Duodenal mucosa (tissue), 2 donors: ENCODE measurements at regions not wholly inside any gene's neighbourhood (a gene's known extent, or its start where the extent isn't known, plus 50 kb on each side); places are given as distances from the start of the nearest gene placed in this dataset.

Experiments used
- H3K27ac ChIP-seq: one replicate; pipeline ENCODE4 v1.7.0; 2013; ENCODE audit warnings: low read depth, low read length
- H3K27me3 ChIP-seq, 2 donors: one replicate each; pipeline ENCODE4 v1.7.0; 2013; ENCODE audit warnings: low read length in 2 of 2, control low read depth in 1 of 2; ENCODE audit not compliant: insufficient read depth in 2 of 2, control insufficient read depth in 1 of 2
- H3K36me3 ChIP-seq, 2 donors: one replicate each; pipeline ENCODE4 v1.7.0; 2013; ENCODE audit warnings: low read length in 2 of 2, control low read depth in 1 of 2; ENCODE audit not compliant: insufficient read depth in 2 of 2, control insufficient read depth in 1 of 2
- H3K4me1 ChIP-seq, 2 donors: one replicate each; pipeline ENCODE4 v1.7.0; 2013; ENCODE audit warnings: low read length in 2 of 2, control low read depth in 1 of 2; ENCODE audit not compliant: insufficient read depth in 2 of 2, control insufficient read depth in 1 of 2
- H3K4me3 ChIP-seq, 2 donors: one replicate each; pipeline ENCODE4 v1.7.0; 2013; ENCODE audit warnings: low read length in 2 of 2, low read depth in 1 of 2
- H3K9ac ChIP-seq, 2 donors: one replicate each; pipeline ENCODE4 v1.7.0; 2013; ENCODE audit warnings: low read length in 2 of 2, low read depth in 1 of 2
- H3K9me3 ChIP-seq, 2 donors: one replicate each; pipeline ENCODE4 v1.7.0; 2013; ENCODE audit warnings: low read length in 2 of 2, control low read depth in 1 of 2; ENCODE audit not compliant: control insufficient read depth in 1 of 2

GRCh38 chr5:153390569-153390968 lies 99.9 kb upstream of the GRIA1 start:
- H3K4me3 ChIP-seq, result no peak overlapping the region
- H3K4me1 ChIP-seq, result no peaks in the 10 kb centered on the region
- no peak overlapping the region for H3K27ac ChIP-seq
- no peaks in the 10 kb centered on the region for H3K9me3 ChIP-seq
- no peaks in the 10 kb centered on the region for H3K27me3 ChIP-seq
- H3K36me3 ChIP-seq, result no peaks in the 10 kb centered on the region
- no peak overlapping the region for H3K9ac ChIP-seq

GRCh38 chr5:153399595-153399994 lies 90.9 kb upstream of the GRIA1 start:
- Histone ChIP-seq H3K27me3 (no peaks in the 10 kb centered on the region), H3K36me3 (no peaks in the 10 kb centered on the region), H3K4me3 (no peak overlapping the region), H3K9ac (no peak overlapping the region), H3K9me3 (no peaks in the 10 kb centered on the region), H3K27ac (no peak overlapping the region), H3K4me1 (no peaks in the 10 kb centered on the region)

- no peaks in the 10 kb centered on the region for H3K36me3 ChIP-seq
- no peak overlapping the region for H3K4me3 ChIP-seq
- H3K9me3 ChIP-seq, result no peaks in the 10 kb centered on the region
- H3K9ac ChIP-seq, result no peak overlapping the region
- no peaks in the 10 kb centered on the region for H3K4me1 ChIP-seq
- no peak overlapping the region for H3K27ac ChIP-seq
- no peaks in the 10 kb centered on the region for H3K27me3 ChIP-seq
Observed at GRCh38 chr5:153400931-153401330, 89.5 kb upstream of the GRIA1 start.

GRCh38 chr5:153402550-153402949 lies 87.9 kb upstream of the GRIA1 start:
- H3K9me3 ChIP-seq, result no peaks in the 10 kb centered on the region
- H3K27me3 ChIP-seq, result no peaks in the 10 kb centered on the region
- H3K27ac ChIP-seq, result no peak overlapping the region

GRCh38 chr5:153403470-153403869 lies 87.0 kb upstream of the GRIA1 start:
- Histone ChIP-seq H3K27ac (no peak overlapping the region), H3K4me1 (no peaks in the 10 kb centered on the region), H3K9ac (no peak overlapping the region), H3K4me3 (no peak overlapping the region), H3K27me3 (no peaks in the 10 kb centered on the region), H3K9me3 (no peaks in the 10 kb centered on the region), H3K36me3 (no peaks in the 10 kb centered on the region)

More at GRCh38 chr5:153402550-153402949, 87.9 kb upstream of the GRIA1 start:
- Histone ChIP-seq H3K36me3 (no peaks in the 10 kb centered on the region), H3K9ac (no peak overlapping the region), H3K4me1 (no peaks in the 10 kb centered on the region), H3K4me3 (no peak overlapping the region)

GRCh38 chr5:153404747-153405146 lies 85.7 kb upstream of the GRIA1 start:
- no peaks in the 10 kb centered on the region for H3K9me3 ChIP-seq
- H3K36me3 ChIP-seq, result no peaks in the 10 kb centered on the region
- no peak overlapping the region for H3K27ac ChIP-seq
- no peaks in the 10 kb centered on the region for H3K27me3 ChIP-seq
- H3K9ac ChIP-seq, result no peak overlapping the region
- no peaks in the 10 kb centered on the region for H3K4me1 ChIP-seq
- no peak overlapping the region for H3K4me3 ChIP-seq

- Histone ChIP-seq H3K27ac (no peak overlapping the region), H3K4me3 (no peak overlapping the region), H3K27me3 (no peaks in the 10 kb centered on the region), H3K36me3 (no peaks in the 10 kb centered on the region), H3K4me1 (no peaks in the 10 kb centered on the region), H3K9ac (no peak overlapping the region), H3K9me3 (no peaks in the 10 kb centered on the region)
Observed at GRCh38 chr5:153421676-153422075, 68.8 kb upstream of the GRIA1 start.

- H3K9me3 ChIP-seq, result no peaks in the 10 kb centered on the region
- no peaks in the 10 kb centered on the region for H3K36me3 ChIP-seq
- H3K27me3 ChIP-seq, result no peaks in the 10 kb centered on the region
- no peaks in the 10 kb centered on the region for H3K4me1 ChIP-seq
- H3K9ac ChIP-seq, result no peak overlapping the region
- H3K27ac ChIP-seq, result no peak overlapping the region
- no peak overlapping the region for H3K4me3 ChIP-seq
Observed at GRCh38 chr5:153425914-153426313, 64.6 kb upstream of the GRIA1 start.

GRCh38 chr5:153429761-153430380 lies 60.6 kb upstream of the GRIA1 start:
- no peaks in the 10 kb centered on the region for H3K27me3 ChIP-seq
- H3K9ac ChIP-seq, result no peak overlapping the region
- no peaks in the 10 kb centered on the region for H3K4me1 ChIP-seq
- H3K9me3 ChIP-seq, result no peaks in the 10 kb centered on the region
- H3K36me3 ChIP-seq, result no peaks in the 10 kb centered on the region
- no peak overlapping the region for H3K4me3 ChIP-seq
- H3K27ac ChIP-seq, result no peak overlapping the region

- no peak overlapping the region for H3K9ac ChIP-seq
- H3K36me3 ChIP-seq, result no peaks in the 10 kb centered on the region
- no peaks in the 10 kb centered on the region for H3K9me3 ChIP-seq
- no peaks in the 10 kb centered on the region for H3K4me1 ChIP-seq
- H3K27me3 ChIP-seq, result no peaks in the 10 kb centered on the region
- no peak overlapping the region for H3K4me3 ChIP-seq
- no peak overlapping the region for H3K27ac ChIP-seq
Observed at GRCh38 chr5:153432583-153432982, 57.9 kb upstream of the GRIA1 start.

- Histone ChIP-seq H3K27ac (no peak overlapping the region), H3K9me3 (no peaks in the 10 kb centered on the region), H3K4me1 (no peaks in the 10 kb centered on the region), H3K9ac (no peak overlapping the region), H3K27me3 (no peaks in the 10 kb centered on the region), H3K4me3 (no peak overlapping the region), H3K36me3 (no peaks in the 10 kb centered on the region)
Observed at GRCh38 chr5:153437251-153437650, 53.2 kb upstream of the GRIA1 start.
